T-cell (primary cell): ENCODE measurements at regions not wholly inside any gene's neighbourhood (a gene's known extent, or its start where the extent isn't known, plus 50 kb on each side); places are given as distances from the start of the nearest gene placed in this dataset.

ENCODE experiments used
- ATAC-seq, 4 experiments: fragments of 200-7000 bp in 3 of 4; fragments of 150-1000 bp in 1 of 4; cut with Tn5 transposase; replicated peaks in 1 of 4; 1 replicate in 3 of 4; 2 replicates in 1 of 4; pipeline ENCODE4 v1.10.0; 2021; ENCODE audit warnings: moderate library complexity in 3 of 4, mild to moderate bottlenecking in 2 of 4, moderate number of reproducible peaks in 1 of 4
- CTCF ChIA-PET, 2 donors: fragments of 300-600 bp; sonication (Branson Sonifier 250); formaldehyde crosslinking; loops; one replicate each; lab custom pipeline; 2022; ENCODE audit warnings: antibody characterized with exemption in 2 of 2; lab: Charles Lee
- POLR2A ChIA-PET, 2 donors: fragments of 300-600 bp; sonication (Branson Sonifier 250); formaldehyde crosslinking; loops; one replicate each; lab custom pipeline; 2022; ENCODE audit warnings: antibody characterized with exemption in 2 of 2; lab: Charles Lee
- DNase-seq, 35 experiments: peaks; one replicate each; pipeline versions ENCODE4 v3.0.0 to v3.0.0-alpha.2; 2013 to 2023
- H3K27ac ChIP-seq: one replicate; pipeline ENCODE4 v1.5.1; 2013; ENCODE audit warnings: low read length
- H3K27me3 ChIP-seq, 2 experiments: replicated peaks in 1 of 2; 1 replicate in 1 of 2; 2 replicates in 1 of 2; pipeline versions ENCODE4 v1.6.1 to v1.7.0; 2013; ENCODE audit warnings: low read length in 1 of 2, mixed read lengths in 1 of 2; ENCODE audit not compliant: control insufficient read depth in 2 of 2, insufficient read depth in 2 of 2; ENCODE audit errors: extremely low read depth in 1 of 2
- H3K36me3 ChIP-seq, 2 donors: 1 replicate in 1 of 2; 2 replicates in 1 of 2; pipeline versions ENCODE4 v1.6.1 to v1.7.0; 2013; ENCODE audit warnings: low read length in 1 of 2; ENCODE audit not compliant: control insufficient read depth in 2 of 2, insufficient read depth in 1 of 2; ENCODE audit errors: extremely low read depth in 1 of 2
- H3K4me1 ChIP-seq, 2 experiments: 1 replicate in 1 of 2; 2 replicates in 1 of 2; pipeline versions ENCODE4 v1.6.1 to v1.7.0; 2013; ENCODE audit warnings: low read length in 2 of 2, mixed read lengths in 1 of 2; ENCODE audit not compliant: insufficient read depth in 2 of 2, control insufficient read depth in 1 of 2; ENCODE audit errors: extremely low read depth in 1 of 2
- H3K4me3 ChIP-seq, 2 donors: 1 replicate in 1 of 2; 2 replicates in 1 of 2; pipeline versions ENCODE4 v1.5.1 to v1.7.0; 2013; ENCODE audit warnings: mild to moderate bottlenecking in 2 of 2, low read length in 1 of 2, moderate library complexity in 1 of 2; ENCODE audit not compliant: control insufficient read depth in 1 of 2; ENCODE audit errors: extremely low read depth in 1 of 2
- H3K9me3 ChIP-seq: 2 replicates; pipeline ENCODE4 v1.7.0; 2013
- H3K27ac Mint-ChIP-seq, 2 donors: one replicate each; pipeline ENCODE4 v1.8.0; 2020 to 2021; ENCODE audit warnings: mild to moderate bottlenecking in 2 of 2, mixed read lengths in 2 of 2
- H3K27me3 Mint-ChIP-seq, 2 donors: one replicate each; pipeline ENCODE4 v1.8.0; 2021 to 2022; ENCODE audit warnings: mixed read lengths in 2 of 2
- H3K36me3 Mint-ChIP-seq: one replicate; pipeline ENCODE4 v1.8.0; 2021; ENCODE audit warnings: mixed read lengths
- H3K4me1 Mint-ChIP-seq, 3 donors: one replicate each; pipeline ENCODE4 v1.8.0; 2020 to 2022; ENCODE audit warnings: mixed read lengths in 3 of 3, mild to moderate bottlenecking in 1 of 3
- H3K4me3 Mint-ChIP-seq, 3 donors: one replicate each; pipeline ENCODE4 v1.8.0; 2020 to 2022; ENCODE audit warnings: mild to moderate bottlenecking in 3 of 3, mixed read lengths in 3 of 3, moderate library complexity in 3 of 3
- H3K9me3 Mint-ChIP-seq, 3 donors: one replicate each; pipeline ENCODE4 v1.8.0; 2020 to 2022; ENCODE audit warnings: mixed read lengths in 3 of 3
- WGBS: methylation state at CpG from one replicate; pipeline ENCODE4 v1.1.5; 2013; ENCODE audit warnings: missing lambda C conversion rate; ENCODE audit not compliant: insufficient coverage; 5-methylcytosine and 5-hydroxymethylcytosine counted together

GRCh38 chr6:138608896-138609295, 109.6 kb upstream of the NHSL1 start:
- no peaks in the 10 kb centered on the region for H3K9me3 ChIP-seq
- CTCF ChIA-PET = no interaction called here
- no peaks in the 10 kb centered on the region for H3K36me3 ChIP-seq
- DNase-seq (no peak), ATAC-seq (no peak)
- Mint-ChIP-seq H3K27ac (no peak overlapping the region), H3K4me3 (no peak overlapping the region), H3K36me3 (no peaks in the 10 kb centered on the region), H3K27me3 (peaks cover 16 to 24% of the 10 kb centered on the region in 2 donors), H3K9me3 (no peaks in the 10 kb centered on the region), H3K4me1 (no peaks in the 10 kb centered on the region)
- H3K4me3 ChIP-seq = no peak overlapping the region
- peaks cover 0 to 5% of the 10 kb centered on the region in 2 experiments for H3K27me3 ChIP-seq
- no peaks in the 10 kb centered on the region for H3K4me1 ChIP-seq
- no peak overlapping the region for H3K27ac ChIP-seq
- no CpG with 5 or more reads among the region's 1 CpG for WGBS
- POLR2A ChIA-PET = interaction anchor here in 1 of 2 donors (1.1 kb wide), 1 partner anchor 237 kb away, joined by 3 read pairs; no protein-coding TSS in a partner anchor

- Histone ChIP-seq H3K27me3 (peaks cover 0 to 5% of the 10 kb centered on the region in 2 experiments), H3K27ac (no peak overlapping the region), H3K4me3 (no peak overlapping the region), H3K9me3 (no peaks in the 10 kb centered on the region), H3K4me1 (no peaks in the 10 kb centered on the region), H3K36me3 (no peaks in the 10 kb centered on the region)
- Mint-ChIP-seq H3K27me3 (peaks cover 15 to 21% of the 10 kb centered on the region in 2 donors), H3K9me3 (no peaks in the 10 kb centered on the region), H3K27ac (no peak overlapping the region), H3K4me3 (no peak overlapping the region), H3K4me1 (no peaks in the 10 kb centered on the region), H3K36me3 (no peaks in the 10 kb centered on the region)
- ChIA-PET CTCF (no interaction called here), POLR2A (interaction anchor here in 1 of 2 donors (1.1 kb wide), 1 partner anchor 238 kb away, joined by 3 read pairs; no protein-coding TSS in a partner anchor)
- ATAC-seq (no peak), DNase-seq (no peak)
- WGBS = no CpG with 5 or more reads among the region's 6 CpGs
Measured at GRCh38 chr6:138609801-138610430, 110.6 kb upstream of the NHSL1 start.

GRCh38 chr6:138610816-138611215, 111.5 kb upstream of the NHSL1 start:
- no peaks in the 10 kb centered on the region for H3K9me3 Mint-ChIP-seq
- H3K36me3 ChIP-seq = no peaks in the 10 kb centered on the region
- ATAC-seq (no peak), DNase-seq (no peak)
- H3K4me1 ChIP-seq = no peaks in the 10 kb centered on the region
- H3K4me3 Mint-ChIP-seq = no peak overlapping the region
- POLR2A ChIA-PET = no interaction called here
- WGBS = no CpG with 5 or more reads among the region's 7 CpGs
- no peaks in the 10 kb centered on the region for H3K36me3 Mint-ChIP-seq
- CTCF ChIA-PET = no interaction called here
- H3K27me3 ChIP-seq = peaks cover 0 to 5% of the 10 kb centered on the region in 2 experiments
- no peaks in the 10 kb centered on the region for H3K4me1 Mint-ChIP-seq
- H3K4me3 ChIP-seq = no peak overlapping the region
- no peaks in the 10 kb centered on the region for H3K9me3 ChIP-seq
- peaks cover 10 to 14% of the 10 kb centered on the region in 2 donors for H3K27me3 Mint-ChIP-seq
- H3K27ac Mint-ChIP-seq = no peak overlapping the region
- no peak overlapping the region for H3K27ac ChIP-seq

- no peaks in the 10 kb centered on the region for H3K4me1 Mint-ChIP-seq
- ATAC-seq (no peak), DNase-seq (no peak)
- H3K36me3 Mint-ChIP-seq = no peaks in the 10 kb centered on the region
- H3K27ac Mint-ChIP-seq = no peak overlapping the region
- POLR2A ChIA-PET = no interaction called here
- CTCF ChIA-PET = no interaction called here
- H3K27ac ChIP-seq = no peak overlapping the region
- H3K4me3 ChIP-seq = no peak overlapping the region
- H3K27me3 ChIP-seq = no peaks in the 10 kb centered on the region
- H3K9me3 Mint-ChIP-seq = no peaks in the 10 kb centered on the region
- no peaks in the 10 kb centered on the region for H3K4me1 ChIP-seq
- no peaks in the 10 kb centered on the region for H3K36me3 ChIP-seq
- H3K4me3 Mint-ChIP-seq = no peak overlapping the region
- H3K9me3 ChIP-seq = no peaks in the 10 kb centered on the region
- H3K27me3 Mint-ChIP-seq = peaks cover 0 to 3% of the 10 kb centered on the region in 2 donors
- no CpG with 5 or more reads among the region's 2 CpGs for WGBS
Measured at GRCh38 chr6:138614151-138614550, 114.9 kb upstream of the NHSL1 start.

DNA sequence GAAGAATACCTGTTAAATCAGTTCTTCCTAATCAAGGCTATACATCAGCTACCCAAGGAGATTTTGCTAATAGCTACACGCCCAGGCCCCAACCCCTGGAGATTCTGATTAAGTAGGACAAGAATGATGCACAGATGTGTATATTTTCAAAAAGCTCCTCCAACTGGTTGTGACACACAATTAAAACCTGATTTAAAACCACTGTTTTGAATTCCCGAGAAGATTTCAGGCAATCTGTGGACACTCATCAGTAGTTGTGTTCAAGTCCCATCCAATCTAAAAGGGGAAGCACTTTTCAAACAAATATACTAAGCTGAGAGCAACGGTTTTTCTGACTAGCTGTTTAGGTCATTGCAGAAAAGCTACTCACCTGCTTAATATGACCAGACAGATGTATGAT, 118.9 kb upstream of the NHSL1 start:
- 100% methylated on average over 1 of the region's 3 CpGs for WGBS
- Mint-ChIP-seq H3K36me3 (no peaks in the 10 kb centered on the region), H3K27ac (no peak overlapping the region), H3K4me1 (no peaks in the 10 kb centered on the region), H3K27me3 (no peaks in the 10 kb centered on the region), H3K4me3 (no peak overlapping the region), H3K9me3 (no peaks in the 10 kb centered on the region)
- ATAC-seq = no peak
- ChIA-PET CTCF (no interaction called here), POLR2A (no interaction called here)
- Histone ChIP-seq H3K9me3 (no peaks in the 10 kb centered on the region), H3K27me3 (no peaks in the 10 kb centered on the region), H3K36me3 (no peaks in the 10 kb centered on the region), H3K4me3 (no peak overlapping the region), H3K4me1 (no peaks in the 10 kb centered on the region), H3K27ac (no peak overlapping the region)
- no peak for DNase-seq

DNA sequence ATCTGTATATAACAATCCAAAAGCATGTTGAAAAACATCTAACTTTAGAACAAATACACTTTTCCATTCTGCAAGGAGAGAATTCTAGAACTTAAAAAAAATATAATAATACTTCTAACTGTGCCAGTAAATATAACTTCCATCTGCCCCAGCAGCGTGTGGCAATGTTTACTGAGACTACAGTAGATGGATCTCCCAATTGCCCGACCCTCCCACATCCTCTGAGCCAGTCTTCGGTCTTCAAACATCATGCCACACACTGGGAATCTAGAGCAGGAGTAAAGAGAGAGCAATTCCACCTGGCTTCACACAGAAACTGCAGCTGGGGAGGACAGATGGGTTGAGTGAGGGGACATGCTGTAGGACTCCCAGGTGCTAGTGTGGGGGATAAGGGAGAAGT, 121.3 kb upstream of the NHSL1 start:
- ChIA-PET POLR2A (no interaction called here), CTCF (no interaction called here)
- Mint-ChIP-seq H3K27me3 (no peaks in the 10 kb centered on the region), H3K4me1 (no peaks in the 10 kb centered on the region), H3K4me3 (no peak overlapping the region), H3K36me3 (no peaks in the 10 kb centered on the region), H3K9me3 (no peaks in the 10 kb centered on the region), H3K27ac (no peak overlapping the region)
- ATAC-seq = no peak
- Histone ChIP-seq H3K36me3 (no peaks in the 10 kb centered on the region), H3K27me3 (no peaks in the 10 kb centered on the region), H3K9me3 (no peaks in the 10 kb centered on the region), H3K27ac (no peak overlapping the region), H3K4me3 (no peak overlapping the region), H3K4me1 (no peaks in the 10 kb centered on the region)
- WGBS = no CpG with 5 or more reads among the region's 3 CpGs
- no peak for DNase-seq
